ENCODE measurements at regions not wholly inside any gene's neighbourhood (a gene's known extent, or its start where the extent isn't known, plus 50 kb on each side); places are given as distances from the start of the nearest gene placed in this dataset.

DNA sequence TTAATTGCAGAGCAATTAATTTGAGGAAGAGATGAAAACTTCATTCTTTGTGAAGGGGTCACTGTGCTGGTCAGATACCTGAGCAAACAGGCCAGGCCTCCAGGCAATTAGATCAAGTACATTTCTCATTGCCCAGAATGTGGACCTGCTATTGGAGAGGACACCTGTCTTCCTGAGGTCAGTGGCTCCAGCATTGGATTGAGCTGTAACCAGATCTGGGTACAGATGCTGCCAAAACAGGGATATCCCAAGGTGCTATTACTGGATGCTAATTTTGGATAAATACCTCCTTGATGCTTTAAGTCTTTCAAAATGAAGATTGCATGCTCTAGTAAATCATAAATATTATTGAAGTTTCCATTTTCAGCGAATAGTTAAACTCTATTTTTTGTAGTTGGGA lies 131.5 kb downstream of the FAM161A start:
- no peak for DNase-seq (ENCODE audit: low read depth, low spot score)

DNA sequence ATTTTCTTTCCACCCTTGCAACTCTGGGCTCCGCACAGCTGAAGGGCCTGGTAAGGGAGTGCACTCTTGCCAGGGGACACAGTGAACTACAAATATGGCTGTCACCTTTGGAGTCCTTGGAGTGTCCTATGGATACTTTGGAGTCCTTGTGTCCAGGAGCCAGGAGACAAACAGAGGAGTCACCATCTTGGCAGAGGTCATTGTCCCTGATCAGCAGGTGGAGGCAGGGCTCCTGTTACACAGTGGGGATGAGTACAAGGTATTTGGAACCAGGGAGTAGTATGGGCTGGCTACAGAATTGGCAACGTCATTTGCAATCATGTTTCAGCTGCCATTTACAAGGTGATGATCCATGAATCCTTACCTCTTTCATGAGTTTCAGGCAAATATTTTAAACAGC lies 132.5 kb downstream of the FAM161A start:
- DNase-seq (ENCODE audit: low read depth, low spot score): no peak

DNA sequence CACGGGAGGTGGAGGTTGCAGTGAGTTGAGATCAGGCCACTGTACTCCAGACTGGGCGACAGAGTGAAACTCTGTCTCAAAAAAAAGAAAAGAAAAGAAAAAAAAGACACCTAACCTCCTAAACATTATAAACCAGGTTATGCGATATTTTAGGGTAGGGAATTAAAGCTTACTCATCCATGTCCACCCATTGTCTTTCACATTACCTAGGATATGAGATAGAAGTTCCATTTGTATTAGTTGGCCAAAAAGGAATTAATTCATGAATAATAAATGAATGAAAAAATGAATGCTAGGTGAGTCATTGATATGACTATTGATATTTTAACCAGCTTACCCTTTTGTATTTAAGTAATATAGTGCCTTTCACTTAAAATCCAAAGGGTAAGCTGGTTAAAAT lies 132.9 kb downstream of the FAM161A start:
- no peak for DNase-seq (ENCODE audit: low read depth, low spot score)

DNA sequence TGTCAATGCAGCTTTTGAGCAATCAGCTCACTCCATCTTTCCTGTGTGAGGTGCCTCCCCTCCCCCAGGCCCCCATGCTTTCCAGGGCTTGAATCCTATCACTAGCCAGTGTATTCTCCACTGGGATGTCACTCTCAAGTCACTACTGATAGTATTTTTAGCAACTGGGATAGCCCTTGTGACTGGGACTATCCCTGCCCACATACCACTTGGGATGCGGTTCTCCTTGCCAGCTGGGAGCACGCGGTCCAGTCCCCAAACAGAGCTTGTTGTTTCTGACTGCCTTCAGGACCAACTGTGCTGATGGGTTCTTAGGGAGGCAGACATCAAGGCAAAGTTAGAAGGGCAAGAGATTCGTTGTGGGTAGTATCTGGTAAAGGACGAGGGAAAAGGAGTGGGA lies 134.9 kb downstream of the FAM161A start:
- DNase-seq (ENCODE audit: low read depth, low spot score): no peak

DNA sequence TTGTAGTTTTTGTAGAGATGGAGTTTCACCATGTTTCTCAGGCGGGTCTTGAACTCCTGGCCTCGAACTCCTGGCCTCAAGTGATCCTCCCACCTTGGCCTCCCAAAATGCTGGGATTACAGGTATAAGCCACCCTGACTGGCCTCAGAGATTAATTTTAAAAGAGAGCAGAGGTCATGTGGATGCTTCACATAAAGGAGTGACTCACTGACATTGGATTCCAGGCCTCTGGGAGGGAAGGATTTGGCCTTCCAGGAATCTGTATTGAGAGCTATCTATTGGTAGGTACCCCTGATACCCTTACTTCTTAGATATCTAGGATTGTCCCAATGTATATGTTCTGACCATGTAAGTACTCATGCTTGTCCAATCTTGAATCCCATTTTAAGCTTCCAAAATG lies 138.4 kb downstream of the FAM161A start:
- DNase-seq (ENCODE audit: low read depth, low spot score): no peak

DNA sequence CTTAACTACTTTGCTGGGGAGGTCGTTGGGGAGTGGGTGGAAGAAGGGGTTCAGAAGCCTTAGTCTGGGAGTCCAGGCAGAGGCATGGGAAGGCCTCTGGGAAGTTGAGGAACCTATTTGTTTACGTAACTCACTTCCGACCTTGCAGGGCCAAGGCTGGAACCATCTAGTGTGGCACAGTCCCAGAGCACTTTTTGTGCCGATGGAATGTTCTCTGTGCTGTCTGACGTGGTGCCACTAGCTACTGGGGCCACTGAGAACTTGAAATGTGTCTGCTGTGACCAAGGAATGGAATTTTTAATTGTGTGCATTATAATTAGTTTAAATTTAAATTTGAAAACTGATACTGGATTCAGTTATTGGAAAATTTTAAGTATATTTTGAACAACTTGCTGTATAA lies 139.7 kb downstream of the FAM161A start:
- DNase-seq (ENCODE audit: low read depth, low spot score): no peak

DNA sequence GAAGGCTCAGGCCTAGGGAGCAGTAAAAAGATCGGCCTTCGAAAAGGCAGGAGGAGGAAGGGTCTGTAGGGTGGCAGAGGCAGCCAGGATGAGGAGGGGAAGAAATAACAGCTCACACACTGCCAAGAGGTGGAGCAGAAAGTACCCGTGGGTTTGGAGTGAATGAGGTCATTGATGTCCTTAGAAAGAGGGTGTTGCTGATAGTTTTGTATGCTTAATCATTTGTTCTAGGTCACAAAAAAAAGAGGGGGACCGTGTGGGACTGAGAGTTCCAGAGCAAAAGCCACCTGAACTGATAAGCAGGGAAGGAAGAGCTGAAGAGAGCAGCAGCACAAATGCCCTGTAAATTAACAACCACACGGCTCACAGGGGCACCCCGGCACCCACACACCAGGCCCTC lies 140.4 kb downstream of the FAM161A start:
- DNase-seq (ENCODE audit: low read depth, low spot score): no peak

DNA sequence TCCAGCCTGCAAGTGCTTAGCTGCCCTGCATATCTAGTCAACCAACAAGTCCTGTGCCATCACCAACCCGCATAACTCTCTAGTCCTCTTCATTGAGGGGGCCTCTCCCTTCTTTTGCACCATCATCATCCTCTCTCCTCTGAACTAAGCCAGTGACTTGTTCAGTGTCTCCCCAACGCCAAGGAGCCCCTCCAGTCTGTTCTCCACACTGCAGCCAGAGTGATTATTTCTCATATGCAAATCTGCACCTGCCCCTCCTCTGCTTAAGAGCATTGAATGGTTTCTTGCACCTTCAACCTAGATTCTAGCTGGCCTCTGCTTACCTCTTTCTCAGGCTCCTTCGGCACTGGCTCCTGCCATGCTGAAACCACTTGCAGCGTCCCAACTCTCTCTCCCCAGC lies 141.8 kb downstream of the FAM161A start:
- DNase-seq (ENCODE audit: low read depth, low spot score): no peak

DNA sequence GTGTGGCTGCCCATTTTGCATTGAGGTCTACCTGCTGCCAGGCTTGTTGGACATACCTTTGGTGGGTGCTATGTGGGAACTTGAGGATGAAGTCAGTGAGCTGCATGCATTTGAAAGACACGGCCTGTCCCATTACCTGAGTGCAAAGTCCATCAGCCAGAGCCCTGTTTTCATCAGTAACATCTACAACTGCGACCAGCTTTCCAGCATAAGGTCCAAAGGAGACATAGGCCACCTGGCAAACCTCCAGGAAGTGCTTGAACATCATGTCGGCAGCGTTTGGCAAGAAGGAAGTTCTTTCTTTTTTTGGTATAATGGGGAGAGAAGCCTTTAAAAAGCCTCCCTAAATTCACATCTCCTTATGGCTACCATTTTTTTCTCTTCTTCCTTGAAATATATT lies 143.1 kb downstream of the FAM161A start:
- no peak for DNase-seq (ENCODE audit: low read depth, low spot score)

DNA sequence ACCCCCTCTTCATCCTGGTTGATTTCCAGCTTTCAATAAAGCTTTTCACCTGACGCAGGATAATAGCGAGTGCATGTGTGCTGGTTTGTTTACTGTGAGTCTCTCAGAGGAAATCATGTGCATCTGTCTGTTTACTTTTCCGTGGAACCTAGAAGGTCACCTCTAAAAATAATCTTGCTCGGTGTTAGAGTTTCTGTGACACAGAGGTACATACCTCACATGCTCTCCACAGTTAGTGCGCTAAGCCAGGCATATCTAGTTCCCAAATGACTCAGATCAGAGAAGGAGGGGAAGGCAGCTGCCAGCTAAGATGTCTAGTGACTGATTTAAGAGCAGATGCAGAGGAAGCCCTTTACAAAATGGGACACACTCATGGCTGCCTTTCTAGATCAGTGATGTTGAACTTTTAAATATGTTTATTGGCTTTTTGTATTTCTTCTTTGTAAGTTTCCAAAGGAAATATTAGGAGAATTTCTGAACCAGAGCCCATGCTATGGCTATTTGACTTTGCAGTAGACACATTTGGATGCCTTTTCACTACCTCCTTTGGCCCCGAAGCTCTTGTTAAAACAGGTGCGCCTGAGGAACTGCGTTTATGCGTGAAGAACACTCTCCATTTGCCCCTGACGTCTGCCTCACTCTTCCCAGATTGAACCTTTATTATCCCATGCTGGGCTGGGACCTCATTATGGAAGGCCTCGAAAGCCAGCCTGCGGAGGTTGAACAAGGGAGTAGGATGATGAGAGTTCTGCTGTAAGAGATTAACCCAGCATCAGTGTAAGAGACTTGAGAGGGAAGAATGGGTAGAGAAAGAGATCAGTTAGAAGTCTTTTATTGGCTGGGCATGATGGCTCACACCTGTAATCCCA lies 145.6 kb downstream of the FAM161A start:
- no peak for DNase-seq (ENCODE audit: low read depth, low spot score)

DNA sequence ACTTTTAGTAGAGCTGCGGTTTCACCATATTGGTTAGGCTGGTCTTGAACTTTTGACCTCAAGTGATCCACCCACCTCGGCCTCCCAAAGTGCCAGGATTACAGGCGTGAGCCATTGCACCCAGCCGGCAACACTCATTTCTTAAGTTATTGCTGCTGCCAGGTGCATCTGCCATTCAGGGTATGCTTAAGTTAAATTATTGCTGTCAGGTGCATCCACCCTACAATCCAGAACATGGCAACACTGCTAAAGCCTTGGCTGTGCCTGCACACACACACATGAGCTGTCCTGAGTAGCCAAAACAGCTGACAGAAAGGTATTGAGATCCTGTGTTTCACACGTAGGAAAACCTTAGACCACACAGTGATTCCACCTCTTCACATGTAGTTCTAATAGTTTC lies 148.2 kb downstream of the FAM161A start:
- no peak for DNase-seq (ENCODE audit: low read depth, low spot score)

DNA sequence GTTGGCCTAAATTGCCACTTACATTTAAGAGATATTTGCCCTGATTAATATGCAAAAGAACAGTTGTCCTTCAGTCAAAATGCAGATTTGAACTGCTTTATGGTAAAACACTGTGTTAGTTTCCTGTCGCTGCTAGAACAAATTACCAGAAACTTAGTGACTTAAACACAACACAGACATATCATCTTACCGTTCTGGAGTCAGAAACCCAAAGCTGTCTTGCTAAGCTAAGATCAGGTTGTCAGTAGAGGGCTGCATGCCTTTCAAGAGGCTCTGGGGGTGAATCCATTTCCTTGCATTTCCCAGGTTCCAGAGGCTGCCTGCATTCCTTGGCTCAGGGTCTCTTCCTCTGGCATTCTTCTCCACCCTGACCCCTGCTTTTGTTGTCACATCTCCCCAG lies 149.5 kb downstream of the FAM161A start:
- no peak for DNase-seq (ENCODE audit: low read depth, low spot score)

DNA sequence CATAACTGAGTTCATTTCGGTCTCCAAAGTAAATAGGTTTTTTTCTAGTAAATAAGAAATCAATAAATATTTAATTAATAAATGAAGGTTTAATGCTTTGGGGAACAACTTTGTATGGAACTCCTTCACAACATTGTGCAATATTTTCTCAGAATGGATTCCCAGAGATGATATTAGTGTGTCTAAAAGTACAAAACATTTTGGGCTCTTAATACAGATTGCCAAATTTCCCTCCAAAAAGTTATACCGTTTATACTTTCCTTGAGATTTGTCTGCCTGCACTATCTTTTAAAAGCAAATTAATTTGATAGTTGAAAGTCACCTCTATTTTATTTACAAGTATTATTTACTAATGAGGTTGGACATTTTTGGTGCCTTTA lies 151.8 kb downstream of the FAM161A start:
- no peak for DNase-seq (ENCODE audit: low read depth, low spot score)

DNA sequence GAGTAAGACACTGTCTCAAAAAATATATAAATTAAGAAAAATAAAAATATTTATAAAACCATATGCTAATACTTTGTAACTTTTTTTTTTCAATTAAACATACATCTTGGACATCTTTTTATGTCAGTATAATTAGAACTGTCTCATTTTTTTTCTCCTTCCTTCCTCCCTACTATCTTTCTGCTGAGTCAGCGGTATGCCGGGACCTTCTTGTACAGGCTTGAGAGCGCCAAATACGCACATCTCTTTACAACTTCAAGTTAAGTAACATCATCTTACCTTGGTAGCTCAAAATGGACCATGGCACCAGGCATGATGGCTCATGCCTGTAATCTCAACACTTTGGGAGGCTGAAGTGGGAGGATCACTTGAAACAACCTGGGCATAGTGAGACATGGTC lies 153.4 kb downstream of the FAM161A start:
- DNase-seq (ENCODE audit: low read depth, low spot score): no peak

DNA sequence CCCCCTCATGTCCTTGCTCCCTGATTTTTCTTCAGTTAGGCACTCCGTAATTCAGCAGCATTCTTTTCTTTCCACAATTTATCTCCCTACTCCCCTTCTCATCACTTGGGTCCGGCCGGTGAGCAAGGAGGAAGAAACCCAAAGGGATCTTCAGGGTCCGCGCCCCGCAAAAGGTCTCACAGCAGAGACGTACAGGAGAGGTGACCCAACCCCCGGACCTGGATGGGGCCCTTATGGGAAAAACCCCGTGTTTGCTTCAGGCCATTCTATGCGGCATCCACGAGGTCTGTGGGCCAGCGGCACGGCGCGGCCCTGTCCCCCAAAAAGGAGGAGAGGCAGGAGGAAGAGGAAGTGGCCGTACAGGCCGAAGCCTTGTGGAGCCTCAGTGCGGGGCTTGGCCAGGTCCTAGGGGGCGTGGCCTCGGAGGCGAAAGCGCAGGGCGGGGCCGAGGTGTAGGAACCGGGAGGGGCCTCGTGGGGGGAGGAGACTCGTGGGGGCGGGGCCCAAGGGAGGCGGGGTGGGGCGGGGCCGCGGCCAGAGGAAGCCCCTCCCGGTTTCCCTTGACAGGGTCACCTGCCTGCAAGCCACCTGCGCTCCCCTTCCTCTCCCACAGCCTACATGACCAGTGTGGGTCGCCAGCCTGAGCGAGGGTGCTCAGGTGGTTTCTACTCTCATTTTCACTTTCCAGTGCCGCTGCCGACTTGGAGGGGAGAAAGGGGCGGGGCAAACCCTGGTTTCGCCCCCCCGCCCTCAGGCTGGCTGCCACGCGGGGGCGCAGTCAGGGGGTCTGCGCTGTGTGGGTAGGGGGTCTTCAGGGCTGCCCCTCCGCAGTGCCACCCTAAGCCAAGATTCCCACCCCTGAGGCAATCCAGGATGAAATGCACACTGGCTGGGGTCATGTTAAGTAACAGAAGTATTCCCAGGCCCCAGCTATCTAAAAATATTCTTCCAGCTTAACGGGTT lies 156.4 kb upstream of the XPO1 start:
- peak; percentile 42 for DNase-seq (ENCODE audit: low read depth, low spot score)

DNA sequence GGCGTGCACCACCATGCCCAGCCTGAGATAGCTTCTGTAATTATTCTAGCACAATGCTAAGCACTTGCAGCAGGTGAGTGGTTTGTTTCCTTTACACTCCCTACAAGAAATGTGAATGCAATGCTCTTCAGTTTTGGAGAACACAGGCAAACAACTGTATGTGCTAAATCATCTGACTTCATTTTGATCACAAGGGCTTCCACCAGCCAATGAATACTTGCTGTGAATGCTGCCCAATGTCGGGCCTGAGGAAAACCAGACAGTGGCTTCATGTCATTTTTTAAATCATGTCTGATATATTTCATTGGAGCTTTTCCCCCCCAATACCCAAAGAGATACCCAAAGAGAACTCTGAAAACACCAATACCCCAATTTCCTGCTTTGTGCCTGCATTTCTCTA lies 155.6 kb upstream of the XPO1 start:
- no peak for DNase-seq (ENCODE audit: low read depth, low spot score)

DNA sequence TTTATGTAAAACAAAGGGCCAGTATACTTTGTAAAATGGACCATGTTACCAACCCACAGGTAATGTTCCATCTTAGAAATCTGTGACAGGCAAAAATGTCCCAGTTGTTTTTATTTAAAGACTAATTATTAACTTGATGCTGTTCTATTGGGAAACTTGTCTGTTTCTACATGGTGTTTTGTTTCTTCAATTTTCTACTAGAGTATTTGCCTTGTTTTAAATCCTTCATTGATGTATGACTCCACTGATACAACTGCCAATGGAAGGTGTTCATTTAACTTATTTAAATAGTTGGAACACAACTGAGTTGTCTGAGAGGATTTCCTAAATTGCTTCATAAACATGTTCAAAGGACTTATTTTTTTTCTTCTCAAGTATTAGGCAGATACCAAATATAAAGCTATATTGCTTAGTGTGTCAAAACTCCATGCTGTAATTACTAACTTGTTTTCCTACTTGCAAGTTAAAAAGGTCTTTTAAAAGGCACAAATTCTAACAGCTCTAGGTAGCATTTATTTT lies 152.0 kb upstream of the XPO1 start:
- DNase-seq (ENCODE audit: low read depth, low spot score): no peak

DNA sequence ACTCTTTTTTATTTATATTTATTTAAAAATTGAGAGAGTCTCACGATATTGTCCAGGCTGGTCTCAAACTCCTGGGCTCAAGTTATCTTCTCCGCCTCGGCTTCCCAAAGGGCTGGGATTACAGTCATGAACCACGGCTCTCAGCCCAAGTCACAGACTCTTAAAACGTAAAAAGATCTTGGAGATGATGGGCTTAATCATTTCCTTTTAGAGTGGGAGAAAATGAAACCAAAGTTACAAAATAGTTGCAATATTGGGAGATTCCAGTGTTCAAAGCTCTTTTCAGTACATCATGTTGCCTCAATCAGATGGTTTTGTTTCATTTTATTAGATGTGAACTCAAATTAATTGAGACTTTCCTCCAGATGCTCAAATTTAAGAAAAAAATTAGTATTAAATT lies 151.4 kb upstream of the XPO1 start:
- no peak for DNase-seq (ENCODE audit: low read depth, low spot score)

DNA sequence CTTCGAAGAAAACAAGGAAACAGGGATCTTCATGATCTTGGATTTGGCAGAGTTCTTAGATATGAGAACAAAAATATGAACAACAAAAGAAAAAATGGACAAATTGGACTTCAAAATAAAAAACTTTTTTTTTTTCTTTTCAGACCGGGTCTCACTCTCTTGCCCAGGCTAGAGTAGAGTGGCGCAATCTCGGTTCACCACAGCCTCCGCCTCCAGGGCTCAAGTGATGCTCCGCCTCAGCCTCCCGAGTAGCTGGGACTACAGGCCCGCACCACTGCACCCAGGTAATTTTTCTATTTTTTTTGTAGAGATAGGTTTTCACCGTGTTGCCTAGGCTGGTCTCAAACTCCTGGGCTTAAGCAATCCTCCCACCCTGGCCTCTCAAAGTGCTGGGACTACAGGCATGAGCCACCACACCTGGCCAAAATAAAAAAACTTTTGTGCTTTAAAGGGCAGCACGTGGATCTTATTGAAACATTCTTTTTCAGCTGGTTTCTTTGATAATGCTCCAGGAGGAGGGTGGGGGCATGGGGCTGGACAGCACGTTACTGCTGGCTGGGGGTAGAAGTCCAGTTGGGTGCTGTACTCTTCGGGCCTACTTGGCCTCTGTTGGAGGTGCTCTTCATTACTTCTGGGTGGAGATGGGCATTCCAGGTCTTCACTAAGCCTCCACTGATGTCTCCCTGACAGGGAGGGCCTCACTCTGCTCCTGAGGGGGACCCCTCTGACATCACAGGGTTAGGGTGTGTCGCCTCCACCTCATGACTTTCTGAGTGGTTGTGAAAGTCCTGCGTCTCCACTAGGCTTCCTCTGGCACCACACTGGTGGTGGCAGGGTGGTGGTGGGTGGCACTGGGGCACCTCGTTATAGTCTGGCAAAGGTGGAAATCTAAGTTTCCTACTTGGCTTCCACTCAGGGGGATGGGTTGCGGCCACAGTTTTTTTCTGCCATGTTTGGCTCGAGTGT lies 150.5 kb upstream of the XPO1 start:
- no peak for DNase-seq (ENCODE audit: low read depth, low spot score)

DNA sequence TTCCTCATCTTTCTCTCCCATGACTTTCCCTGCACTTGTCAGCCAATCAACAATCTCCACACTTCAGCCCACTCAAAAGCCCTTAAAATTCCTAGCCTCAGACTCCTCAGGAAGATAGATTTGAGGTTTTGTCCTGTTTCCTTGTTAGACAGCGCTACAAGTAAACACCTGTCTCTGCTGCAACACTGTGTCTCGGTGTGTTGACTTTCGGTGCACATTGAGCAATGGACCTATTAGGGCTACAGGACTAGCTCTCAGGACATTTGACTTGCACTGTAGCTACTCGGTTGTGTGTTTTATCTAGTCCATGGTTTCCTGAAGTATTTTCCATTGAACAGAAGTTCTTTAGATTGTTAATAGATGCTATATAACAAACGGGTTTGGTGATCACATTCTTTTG lies 140.9 kb upstream of the XPO1 start:
- DNase-seq (ENCODE audit: low read depth, low spot score): no peak

DNA sequence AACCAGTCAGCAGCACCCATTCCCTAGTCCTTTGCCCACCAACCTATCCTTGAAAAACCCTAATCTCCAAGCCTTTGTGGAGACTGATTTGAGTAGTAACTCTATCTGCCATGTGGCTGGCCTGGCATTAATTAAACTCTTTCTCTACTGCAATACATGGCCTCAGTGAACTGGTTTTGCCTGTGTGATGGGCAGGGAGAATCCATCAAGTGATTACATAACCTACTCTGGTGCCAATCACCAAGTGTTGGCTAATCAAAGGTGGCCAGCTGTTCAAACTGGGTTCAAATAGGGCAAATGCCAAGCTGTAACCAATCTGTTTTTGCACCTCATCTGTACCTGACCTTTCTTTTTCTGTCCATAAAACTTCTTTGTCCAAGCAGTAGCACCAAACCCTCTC lies 139.8 kb upstream of the XPO1 start:
- no peak for DNase-seq (ENCODE audit: low read depth, low spot score)
